NCI-H2029 (cell line): ENCODE measurements at regions not wholly inside any gene's neighbourhood (a gene's known extent, or its start where the extent isn't known, plus 50 kb on each side); places are given as distances from the start of the nearest gene placed in this dataset.
"Not testable (repeated sequence)": the region's sequence is repeated elsewhere in the genome, so short reads cannot be mapped to it uniquely, and the experiment has no call there.

Source experiments
- DNase-seq: peaks from one replicate; lab custom pipeline; 2025; lab: John Stamatoyannopoulos, UW

DNA sequence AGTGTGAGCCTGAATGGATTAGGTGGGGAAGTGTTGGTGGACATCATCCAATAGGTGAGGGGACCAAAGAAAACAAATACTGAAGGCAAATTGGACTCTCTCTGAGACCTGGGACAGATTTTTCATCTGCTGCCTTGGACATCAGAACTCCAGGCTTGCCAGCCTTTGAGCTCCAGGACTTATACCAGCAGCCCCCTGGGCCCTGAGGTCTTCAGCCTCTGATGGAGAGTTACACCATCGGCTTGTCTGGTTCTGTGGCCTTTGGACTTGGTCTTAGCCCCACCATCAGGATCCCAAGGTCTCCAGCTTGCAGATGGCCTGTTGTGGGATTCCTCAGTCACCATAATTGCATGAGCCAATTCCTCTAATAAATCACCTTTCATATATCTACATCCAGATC lies 80.8 kb upstream of the SLC8A3 start:
- no peak for DNase-seq

DNA sequence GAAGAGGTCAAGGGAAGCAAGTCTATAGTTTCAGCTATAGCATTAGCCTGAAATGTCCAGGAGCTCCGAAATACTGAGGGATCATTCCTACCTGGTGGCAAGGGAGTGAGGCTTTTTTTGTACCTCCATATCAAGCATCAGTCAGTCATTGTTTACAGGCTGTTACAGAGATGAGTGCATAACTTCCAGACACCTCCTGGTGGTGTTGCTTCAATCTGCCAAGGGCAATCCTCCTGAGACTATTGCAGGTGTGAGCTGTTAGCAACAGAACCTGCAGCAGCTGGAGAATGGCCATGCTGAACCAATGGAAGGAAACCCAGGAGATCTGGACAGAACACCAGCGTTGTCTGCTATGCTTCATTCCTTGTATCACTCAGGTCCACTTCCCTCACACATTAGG lies 80.0 kb upstream of the SLC8A3 start:
- DNase-seq: no peak

DNA sequence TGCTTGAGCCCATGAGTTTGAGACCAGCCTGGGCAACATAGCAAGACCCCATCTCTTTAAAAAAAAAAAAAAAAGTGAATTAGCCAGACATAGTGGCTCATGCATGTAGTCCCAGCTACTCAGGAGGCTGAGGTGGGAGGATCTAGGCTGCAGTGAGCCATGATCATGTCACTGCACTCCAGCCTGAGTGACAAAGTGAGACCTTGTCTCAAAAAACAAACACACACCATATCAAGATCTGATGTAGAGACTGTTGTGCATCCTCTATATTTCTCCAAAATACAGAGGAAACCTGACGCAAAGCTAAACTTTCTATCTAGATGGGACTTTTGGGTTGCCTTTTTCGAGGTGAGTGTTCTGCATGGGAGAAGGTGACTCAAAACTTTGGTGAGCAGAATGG lies 77.4 kb upstream of the SLC8A3 start:
- no peak for DNase-seq

DNA sequence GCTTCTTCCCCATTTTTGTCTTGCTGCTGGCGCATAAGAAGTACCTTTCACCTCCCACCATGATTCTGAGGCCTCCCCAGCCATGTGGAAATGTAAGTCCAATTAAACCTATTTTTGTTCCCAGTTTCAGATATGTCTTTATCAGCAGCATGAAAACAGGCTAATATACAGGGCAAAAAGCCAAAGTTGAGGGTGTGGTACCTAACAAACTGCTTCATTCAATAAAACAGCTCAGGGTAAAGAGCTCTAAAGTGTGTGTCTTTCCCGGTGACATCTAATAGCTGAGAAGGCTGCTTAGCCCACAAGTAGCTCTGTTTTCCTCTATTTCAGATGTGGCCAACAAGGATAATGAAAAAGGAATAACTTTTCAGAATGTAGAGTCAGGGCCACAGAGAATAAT lies 76.7 kb upstream of the SLC8A3 start:
- DNase-seq: no peak

DNA sequence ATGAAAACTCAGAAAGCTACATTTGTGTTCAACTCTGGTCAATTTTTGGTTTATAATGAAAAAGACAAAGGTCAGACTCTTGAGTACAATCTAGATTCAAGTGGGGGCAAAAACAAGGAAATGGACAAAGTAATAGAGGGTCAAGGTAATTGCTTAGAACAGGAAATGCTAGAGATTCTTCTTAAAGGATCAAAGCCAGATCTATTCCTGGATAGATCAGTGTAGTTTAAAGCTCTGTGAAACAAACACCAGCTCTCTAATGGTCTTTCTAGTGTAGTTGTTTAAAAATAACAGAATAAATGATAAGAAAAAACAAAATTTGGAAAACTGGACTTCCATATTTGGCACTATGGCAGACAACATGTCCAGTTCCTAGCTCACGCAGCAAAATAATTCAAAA lies 70.7 kb upstream of the SLC8A3 start:
- no peak for DNase-seq

DNA sequence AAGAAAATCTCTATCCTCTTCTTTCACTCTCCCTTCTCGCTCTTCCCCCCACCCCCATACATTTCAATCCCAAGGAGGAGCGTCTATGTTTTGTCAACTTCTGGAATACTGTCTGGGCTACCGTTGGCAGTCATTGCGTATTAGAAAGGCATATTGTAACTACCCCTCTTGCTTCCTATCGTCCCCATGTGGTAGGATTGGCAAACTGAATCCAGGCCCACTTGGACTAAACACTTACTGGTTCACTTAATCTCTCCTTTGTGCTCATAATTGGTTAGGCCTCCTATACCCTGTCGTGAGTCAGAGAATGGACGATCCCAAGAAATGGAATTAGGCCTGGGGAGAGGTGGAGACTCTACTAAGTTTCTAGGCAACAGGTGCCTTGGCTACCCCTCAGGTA lies 68.8 kb upstream of the SLC8A3 start:
- DNase-seq: no peak

DNA sequence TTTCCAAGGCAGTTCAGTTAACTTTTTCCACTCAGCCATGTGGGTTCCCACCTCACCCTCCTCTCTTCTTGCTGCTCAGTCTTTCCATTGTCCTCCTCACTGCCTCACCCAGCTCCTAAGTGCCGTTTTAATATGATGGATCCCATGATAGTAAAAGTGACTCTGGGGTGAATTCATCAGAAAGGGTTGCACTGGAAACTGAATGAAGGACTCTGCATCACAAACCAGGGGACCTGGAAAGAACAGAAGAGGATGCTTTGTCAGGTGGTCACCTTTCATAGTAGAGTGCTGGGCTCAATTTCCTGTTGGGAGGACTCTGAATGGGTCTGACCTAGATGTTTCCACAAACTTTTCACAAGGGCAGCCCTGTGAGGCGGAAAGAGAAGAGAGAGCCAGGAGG lies 67.8 kb upstream of the SLC8A3 start:
- DNase-seq: no peak

DNA sequence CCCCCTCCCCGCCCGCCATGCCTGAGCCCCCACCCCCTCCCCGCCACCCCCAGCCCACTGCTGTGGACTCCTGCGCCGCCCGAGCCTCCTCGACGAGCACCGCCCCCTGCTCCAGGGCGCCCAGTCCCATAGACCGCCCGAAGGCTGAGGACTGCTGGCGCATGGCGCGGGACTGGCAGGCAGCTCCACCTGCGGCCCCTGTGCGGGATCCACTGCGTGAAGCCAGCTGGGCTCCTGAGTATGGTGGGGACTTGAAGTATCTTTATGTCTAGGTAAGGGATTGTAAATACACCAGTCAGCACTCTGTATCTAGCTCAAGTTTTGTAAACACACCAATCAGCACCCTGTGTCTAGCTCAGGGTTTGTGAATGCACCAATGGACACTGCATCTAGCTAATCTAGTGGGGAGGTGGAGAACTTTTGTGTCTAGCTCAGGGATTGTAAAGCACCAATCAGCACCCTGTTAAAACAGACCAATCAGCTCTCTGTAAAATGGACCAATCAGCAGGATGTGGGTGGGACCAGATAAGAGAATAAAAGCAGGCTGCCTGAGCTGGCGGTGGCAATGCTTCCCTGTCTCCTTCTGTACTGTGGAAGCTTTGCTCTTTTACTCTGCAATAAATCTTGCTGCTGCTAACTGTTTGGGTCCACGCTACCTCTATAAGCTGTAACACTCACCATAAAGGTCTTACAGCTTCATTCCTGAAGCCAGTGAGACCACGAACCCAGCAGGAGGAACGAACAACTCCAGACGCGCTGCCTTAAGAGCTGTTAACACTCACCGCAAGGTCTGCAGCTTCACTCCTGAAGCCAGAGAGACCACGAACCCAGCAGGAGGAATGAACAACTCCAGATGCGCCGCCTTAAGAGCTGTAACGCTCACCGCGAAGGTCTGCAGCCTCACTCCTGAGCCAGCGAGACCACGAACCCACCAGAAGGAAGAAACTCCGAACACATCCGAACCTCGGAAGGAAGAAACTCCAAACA lies 66.6 kb upstream of the SLC8A3 start:
- DNase-seq: not testable (repeated sequence)

DNA sequence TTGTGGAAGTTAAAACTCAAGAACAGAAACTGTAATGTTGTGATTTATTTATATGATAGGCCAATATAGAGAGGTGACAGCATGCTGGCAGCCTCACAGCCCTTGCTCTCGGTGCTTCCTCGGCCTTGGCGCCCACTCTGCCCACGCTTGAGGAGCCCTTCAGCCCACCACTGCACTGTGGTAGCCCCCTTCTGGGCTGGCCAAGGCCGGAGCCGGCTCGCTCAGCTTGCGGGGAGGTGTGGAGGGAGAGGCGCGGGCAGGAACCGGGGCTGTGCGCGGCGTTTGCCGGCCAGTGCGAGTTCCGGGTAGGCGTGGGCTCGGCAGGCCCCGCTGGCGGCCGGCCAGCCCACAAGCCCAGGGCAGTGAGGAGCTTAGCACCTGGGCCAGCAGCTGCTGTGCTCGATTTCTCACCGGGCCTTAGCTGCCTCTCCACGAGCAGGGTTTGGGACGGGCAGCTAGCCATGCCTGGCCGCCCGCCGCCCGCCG lies 65.8 kb upstream of the SLC8A3 start:
- peak; percentile 47 for DNase-seq

DNA sequence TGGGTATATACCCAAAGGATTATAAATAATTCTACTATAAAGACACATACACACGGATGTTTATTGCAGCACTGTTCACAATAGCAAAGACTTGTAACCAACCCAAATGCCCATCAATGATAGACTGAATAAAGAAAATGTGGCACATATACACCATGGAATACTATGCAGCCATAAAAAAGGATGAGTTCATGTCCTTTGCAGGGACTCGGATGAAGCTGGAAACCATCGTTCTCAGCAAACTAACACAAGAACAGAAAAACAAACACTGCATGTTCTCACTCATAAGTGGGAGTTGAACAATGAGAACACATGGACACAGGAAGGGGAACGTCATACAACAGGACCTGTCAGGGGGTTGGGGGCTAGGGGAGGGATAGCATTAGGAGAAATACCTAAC lies 64.8 kb upstream of the SLC8A3 start:
- DNase-seq: not testable (repeated sequence)

DNA sequence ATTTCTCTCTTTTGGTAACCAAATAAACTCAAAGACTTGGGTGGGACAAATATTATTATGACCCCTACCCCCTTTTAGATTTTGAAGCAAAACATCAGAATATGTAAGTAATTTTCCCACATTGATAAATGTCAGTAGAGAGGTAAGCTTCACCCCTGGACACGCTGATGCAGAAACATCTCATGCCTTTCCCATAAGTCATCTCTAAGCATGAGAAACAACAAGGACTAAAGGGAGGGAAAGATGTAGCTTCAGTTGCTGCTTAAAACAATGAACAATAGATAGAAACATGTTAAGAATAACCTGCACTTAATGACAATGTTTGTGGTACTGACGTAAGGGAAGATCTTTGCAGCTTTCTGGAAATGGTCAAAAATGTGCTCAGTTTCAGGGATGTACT lies 56.3 kb upstream of the SLC8A3 start:
- no peak for DNase-seq

DNA sequence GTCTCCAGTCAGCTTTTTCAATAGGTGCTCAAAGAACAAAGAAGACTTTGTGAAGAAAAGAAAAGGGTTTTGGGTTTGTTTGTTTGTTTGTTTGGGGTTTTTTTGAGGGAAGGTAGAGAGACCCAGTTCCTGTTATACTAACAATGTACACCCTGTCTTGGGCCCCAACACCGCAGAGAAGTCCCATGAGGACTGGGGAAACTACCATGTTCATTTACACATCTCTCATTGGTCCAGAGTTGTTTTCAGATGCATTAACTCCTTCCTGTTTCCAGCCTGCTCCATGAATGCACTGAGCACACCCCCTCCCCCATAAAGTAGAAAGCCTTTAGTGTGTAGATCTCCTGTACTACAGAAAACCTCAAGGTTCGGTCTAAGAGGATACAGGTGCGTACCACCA lies 51.1 kb upstream of the SLC8A3 start:
- no peak for DNase-seq

DNA sequence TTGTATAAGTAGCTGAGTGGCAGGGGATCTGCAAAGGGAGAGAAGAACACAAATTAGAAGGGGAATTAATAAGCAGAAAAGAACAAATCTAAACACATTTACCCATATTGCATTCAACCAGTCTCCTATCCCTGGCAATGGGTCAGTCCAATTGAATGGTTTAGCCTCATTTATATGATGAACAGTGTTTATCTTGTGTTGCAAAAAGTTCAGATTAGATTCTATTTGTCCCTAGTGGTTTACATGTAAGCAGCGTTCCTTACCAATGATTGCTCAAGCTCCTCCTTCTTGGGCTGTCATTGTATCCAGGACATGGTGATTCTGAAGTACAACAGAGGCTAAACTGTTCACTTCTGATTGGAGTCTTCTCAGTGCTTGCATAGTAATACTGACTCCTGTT lies 49.9 kb upstream of the SLC8A3 start:
- DNase-seq: not testable (repeated sequence)
